ENCODE measurements at regions not wholly inside any gene's neighbourhood (a gene's known extent, or its start where the extent isn't known, plus 50 kb on each side); places are given as distances from the start of the nearest gene placed in this dataset.

DNA sequence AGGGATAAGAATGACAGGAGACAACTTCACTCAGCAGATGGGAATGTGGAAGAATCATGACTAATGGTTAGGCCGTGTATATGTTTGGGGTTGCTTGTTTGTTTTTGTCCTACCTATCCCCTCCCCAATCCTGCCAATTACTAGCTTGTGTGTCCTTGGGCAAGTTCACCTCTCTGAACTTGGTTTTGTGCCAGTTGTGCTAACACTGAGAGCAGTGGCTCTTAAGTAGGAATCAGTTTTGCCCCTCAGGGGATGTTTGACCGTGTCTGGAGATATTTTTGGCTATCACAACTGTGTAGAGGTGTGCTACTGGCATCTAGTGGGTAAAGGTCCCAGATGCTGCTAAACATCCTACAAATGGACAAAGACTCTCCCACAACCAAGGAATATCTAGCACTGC, 287.0 kb downstream of the DMRT2 start:
- no peak for DNase-seq

DNA sequence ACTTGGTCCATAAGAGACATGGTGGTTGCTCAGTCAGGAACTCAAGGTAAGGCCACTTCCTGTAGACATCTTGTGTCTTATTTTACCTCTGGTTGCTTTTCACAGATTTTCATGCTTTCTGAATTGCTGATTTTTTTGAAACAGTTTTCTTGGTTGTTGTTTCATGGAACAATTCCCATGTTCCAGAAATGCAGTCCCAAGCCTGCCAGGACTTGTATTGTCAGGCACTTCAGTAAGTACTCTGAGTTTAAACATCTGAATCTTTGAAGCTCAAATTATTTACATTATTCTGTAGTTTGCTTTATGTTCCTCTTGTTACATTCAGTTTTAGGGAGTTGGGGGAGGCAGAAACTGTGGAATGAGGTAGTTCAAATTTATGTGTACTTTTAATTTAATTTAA, 290.2 kb downstream of the DMRT2 start:
- DNase-seq: no peak

GRCh38 chr9:1353291-1353690, 303.1 kb downstream of the DMRT2 start:
- no peak for DNase-seq

DNA sequence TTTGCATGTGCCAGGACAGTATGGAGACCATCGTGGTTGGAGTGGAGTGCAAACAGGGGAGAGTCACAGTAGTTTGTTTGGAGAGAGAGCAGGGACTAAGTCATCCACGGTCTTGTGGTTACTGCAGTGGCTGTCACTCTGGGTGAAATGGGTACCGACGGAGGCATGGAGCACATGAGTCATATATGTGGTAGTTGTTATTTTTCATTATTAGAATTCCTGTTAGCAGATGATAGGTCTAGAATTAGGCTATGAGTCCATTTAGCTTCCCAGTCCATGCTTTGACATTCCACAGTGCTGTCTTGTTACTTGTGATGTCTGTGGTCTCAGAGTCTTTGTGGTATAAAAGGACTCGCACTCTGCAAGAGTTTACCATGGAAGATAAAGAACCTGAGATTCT, 303.9 kb downstream of the DMRT2 start:
- DNase-seq: no peak

GRCh38 chr9:1354606-1355005, 304.4 kb downstream of the DMRT2 start:
- no peak for DNase-seq

DNA sequence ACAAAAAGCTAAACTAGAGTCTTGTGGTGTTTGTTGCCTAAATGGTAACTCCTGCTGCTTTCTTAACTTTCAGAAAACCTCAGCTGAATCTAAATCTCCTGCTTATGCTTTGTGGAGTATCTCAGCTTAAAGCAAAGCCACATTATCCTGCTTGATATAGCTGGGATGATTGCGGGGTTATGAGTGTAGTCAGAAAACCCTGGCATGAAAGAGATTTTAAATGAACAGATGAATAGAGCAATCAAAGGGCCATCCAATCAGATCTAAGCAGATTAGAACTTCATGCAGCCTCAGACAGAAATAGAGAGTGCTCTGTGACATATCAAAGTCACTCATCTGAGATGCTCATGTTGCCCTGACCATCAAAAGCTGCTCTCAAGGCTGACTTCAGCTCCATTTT, 305.5 kb downstream of the DMRT2 start:
- DNase-seq: no peak

GRCh38 chr9:1362845-1363244, 312.7 kb downstream of the DMRT2 start:
- DNase-seq: no peak

DNA sequence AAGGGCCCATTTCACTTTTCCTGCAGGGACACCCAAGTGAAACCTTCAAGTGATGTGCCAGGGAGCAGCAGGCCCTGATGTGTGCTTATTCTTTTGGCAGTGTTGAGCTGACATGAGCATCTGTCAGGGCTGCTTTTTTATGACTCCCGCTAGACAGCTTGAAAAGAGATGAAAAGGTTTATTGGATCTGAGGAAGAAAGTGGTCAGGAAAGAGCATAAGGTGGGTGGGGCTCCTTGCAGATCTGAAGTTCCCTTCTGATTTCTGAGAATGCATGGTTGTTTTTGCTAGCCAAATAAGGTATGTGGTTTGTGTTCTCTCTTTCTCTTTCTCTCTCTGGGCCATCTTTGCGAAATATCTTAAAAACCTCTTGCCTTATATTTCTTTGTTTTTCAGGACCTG, 316.1 kb downstream of the DMRT2 start:
- no peak for DNase-seq

DNA sequence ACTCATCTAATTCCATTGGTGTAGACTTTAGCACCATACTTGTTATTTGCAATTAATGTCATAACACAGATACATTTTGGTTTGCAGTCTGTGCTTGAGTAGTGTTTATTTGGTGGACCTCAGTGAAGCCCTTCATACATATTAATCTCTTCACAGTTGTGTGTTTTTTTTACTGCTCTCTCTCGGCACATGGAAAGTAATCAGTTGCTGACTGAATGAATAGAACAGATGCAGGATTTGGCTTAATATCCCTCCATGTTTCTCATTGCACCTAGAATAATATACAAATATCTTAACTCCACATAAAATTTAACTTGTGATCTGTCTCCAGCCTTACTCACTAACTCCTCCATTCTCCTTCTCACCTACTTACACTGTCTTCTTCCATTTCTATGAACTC, 319.1 kb downstream of the DMRT2 start:
- DNase-seq: no peak

DNA sequence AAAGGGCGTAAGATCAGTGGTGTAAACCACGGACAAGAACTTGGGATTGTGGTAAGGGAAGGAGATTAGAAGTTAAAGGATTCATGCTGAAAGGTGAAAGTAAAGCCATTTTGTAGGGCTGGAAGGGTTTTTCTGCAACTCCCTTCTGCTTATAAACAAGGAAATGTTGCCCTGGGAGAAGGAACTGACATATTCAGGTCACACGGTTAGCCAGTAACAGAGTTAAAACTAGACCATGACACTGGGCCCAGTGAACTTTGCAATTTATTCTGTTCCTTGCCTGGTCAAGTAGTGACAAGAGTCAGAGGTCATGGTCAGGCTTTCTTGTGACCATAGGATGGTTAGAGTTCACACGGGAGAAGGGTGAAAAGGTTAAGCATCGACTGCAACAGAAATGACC, 323.3 kb downstream of the DMRT2 start:
- DNase-seq: no peak

DNA sequence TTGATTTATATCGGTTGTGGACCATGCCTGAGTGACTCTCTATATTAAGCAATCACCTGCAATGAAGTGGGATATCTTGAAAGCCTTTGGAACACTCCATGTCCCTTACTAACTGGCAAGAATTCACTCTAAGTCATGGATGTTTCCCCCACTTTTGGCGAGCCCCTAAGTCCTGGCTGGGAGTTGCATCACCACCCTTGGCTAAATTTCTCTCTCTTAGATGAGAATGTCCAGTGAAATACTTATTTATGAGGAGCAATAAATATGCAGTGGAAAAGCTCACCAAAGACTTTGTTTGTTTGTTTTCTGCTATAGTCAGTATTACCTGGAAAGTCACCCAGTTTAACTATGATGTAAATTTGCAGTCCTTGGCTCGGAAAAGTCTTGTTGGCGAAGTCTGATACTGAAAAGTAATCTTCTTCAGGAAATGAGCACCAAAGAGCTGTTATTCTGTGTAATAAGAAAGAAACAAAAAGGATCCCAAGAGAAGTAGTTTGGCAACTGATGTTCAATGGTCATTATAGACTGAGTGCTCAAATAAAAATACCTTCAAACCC, 333.8 kb downstream of the DMRT2 start:
- no peak for DNase-seq

GRCh38 chr9:1384816-1385215, 334.7 kb downstream of the DMRT2 start:
- no peak for DNase-seq

GRCh38 chr9:1386420-1386819, 336.3 kb downstream of the DMRT2 start:
- DNase-seq: no peak

- no peak for DNase-seq
These were observed 338.1 kb downstream of the DMRT2 start for GRCh38 chr9:1388216-1388615.

DNA sequence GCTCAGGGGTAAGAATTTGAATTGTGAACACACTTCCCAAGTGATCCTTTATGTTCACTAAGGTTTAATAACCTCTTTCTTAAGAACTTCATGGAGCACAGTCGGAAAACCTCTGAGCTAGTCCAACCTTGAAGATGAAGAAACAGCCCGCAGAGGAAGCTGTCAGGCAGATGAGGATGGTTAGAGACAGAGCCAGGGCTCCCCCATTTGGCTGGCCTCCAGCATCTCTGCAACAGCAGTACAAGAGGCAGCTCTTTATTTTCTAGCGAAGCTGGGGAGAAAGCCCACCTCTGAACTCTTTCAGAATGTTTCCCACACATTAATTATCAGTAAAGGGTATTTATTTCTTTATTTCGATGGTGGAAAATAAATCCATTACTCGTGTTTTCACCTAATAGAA, 350.8 kb downstream of the DMRT2 start:
- DNase-seq: no peak

DNA sequence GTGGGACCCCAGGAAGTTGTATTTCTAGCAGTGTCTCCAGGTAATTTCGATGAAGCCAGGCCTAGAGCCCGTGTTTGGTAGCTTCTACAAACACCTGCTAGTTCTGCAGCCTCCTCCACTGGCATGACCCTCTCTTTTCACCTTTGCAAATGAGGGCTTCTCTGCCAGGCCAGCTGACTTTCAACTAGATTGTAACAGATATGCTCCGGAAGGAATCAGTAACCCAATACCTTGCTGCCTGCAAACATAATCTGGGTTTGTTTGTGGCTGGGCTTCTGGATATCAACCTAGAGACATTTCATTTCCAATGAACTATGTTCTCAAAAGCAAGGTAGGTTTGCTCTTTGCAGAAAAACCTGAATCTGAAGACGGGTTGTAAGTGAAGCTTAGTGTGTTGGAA, 354.8 kb downstream of the DMRT2 start:
- no peak for DNase-seq

GRCh38 chr9:1411826-1412225, 361.7 kb downstream of the DMRT2 start:
- DNase-seq: no peak

GRCh38 chr9:1414711-1415131, 364.6 kb downstream of the DMRT2 start:
- DNase-seq: no peak

GRCh38 chr9:1415146-1415545, 365.0 kb downstream of the DMRT2 start:
- DNase-seq: no peak

- DNase-seq: no peak
These were observed 366.1 kb downstream of the DMRT2 start for GRCh38 chr9:1416261-1416660.

DNA sequence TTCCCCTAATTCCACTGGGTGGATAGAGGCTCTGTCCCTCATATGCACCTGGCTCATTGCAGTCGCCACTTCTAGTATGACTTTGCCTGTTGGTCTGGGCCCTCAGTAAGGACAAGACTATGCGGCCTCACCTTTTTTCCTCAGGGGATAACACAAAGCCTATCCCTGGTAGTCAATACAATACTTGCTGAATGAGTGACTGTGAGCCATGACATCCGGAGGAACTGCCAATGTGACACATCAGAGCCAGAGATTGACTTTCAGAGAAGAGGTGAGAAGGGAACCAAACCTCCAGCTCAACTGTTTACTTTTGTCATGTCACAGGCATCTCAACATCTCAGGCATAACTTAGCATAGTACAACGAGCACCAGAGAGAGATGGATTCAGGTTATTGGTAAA, 371.3 kb downstream of the DMRT2 start:
- no peak for DNase-seq

GRCh38 chr9:1427875-1428274, 377.7 kb downstream of the DMRT2 start:
- DNase-seq: no peak

- DNase-seq: no peak
These were observed 379.1 kb downstream of the DMRT2 start for GRCh38 chr9:1429297-1429696.

DNA sequence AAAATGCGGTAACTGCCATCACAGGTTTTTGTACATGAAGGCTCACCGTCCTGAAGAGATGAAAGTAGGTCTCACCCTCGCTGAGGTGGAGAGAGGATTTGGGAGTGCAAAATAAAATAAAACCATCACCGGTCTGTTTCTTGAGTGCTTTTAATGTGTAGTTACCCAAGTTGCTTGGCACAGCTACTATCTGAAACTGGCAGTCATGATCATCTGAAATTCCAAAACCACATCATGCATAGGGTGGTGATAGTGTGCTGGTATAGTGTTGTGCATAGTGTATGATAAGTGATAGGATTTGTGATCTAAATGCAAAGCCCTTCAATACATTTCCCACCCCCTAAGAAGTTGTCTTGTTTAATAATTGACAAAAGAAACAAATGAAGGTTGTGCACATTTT, 381.3 kb downstream of the DMRT2 start:
- DNase-seq: no peak

- no peak for DNase-seq
These were observed 384.1 kb downstream of the DMRT2 start for GRCh38 chr9:1434052-1434767.

Measured in NCI-H1436 treated with DMSO at 0.1 percent for 48 hours (cell line).